Tibial artery (tissue), 4 donors: ENCODE measurements at regions not wholly inside any gene's neighbourhood (a gene's known extent, or its start where the extent isn't known, plus 50 kb on each side); places are given as distances from the start of the nearest gene placed in this dataset.

Experiments
- DNase-seq, 2 donors: peaks; one replicate each; pipeline ENCODE4 v3.0.0-alpha.2; 2019
- H3K27ac ChIP-seq, 2 donors: fragments of 200-600 bp; sonication (generic) in 1 of 2; 1 replicate in 1 of 2; 2 replicates in 1 of 2; pipeline ENCODE4 v1.5.1; 2018 to 2019; ENCODE audit warnings: mild to moderate bottlenecking in 1 of 2
- H3K27me3 ChIP-seq, 2 donors: fragments of 200-600 bp; sonication (generic) in 1 of 2; one replicate each; pipeline versions ENCODE4 v1.5.1 to v1.6.0; 2016 to 2019
- H3K36me3 ChIP-seq, 3 donors: fragments of 200-600 bp; sonication (generic) in 2 of 3; one replicate each; pipeline ENCODE4 v1.5.1; 2016 to 2019; ENCODE audit warnings: mild to moderate bottlenecking in 2 of 3
- H3K4me1 ChIP-seq, 4 donors: fragments of 200-600 bp; sonication (generic) in 2 of 4; 1 replicate in 3 of 4; 2 replicates in 1 of 4; pipeline ENCODE4 v1.5.1; 2016 to 2019
- H3K4me3 ChIP-seq, 2 donors: fragments of 200-600 bp; sonication (generic) in 1 of 2; 1 replicate in 1 of 2; 2 replicates in 1 of 2; pipeline ENCODE4 v1.5.1; 2018 to 2019; ENCODE audit warnings: mild to moderate bottlenecking in 2 of 2
- H3K9me3 ChIP-seq, 3 donors: fragments of 200-600 bp; sonication (generic) in 1 of 3; one replicate each; pipeline ENCODE4 v1.5.1; 2016 to 2019
- CTCF ChIP-seq, 2 experiments: fragments of 200-600 bp in 1 of 2; fragments of 450-650 bp in 1 of 2; IDR thresholded peaks; one replicate each; pipeline ENCODE4 v1.5.1; 2017 to 2019; ENCODE audit warnings: antibody characterized with exemption in 2 of 2, mild to moderate bottlenecking in 1 of 2, moderate library complexity in 1 of 2
- intact Hi-C: fragments of 100-400 bp; cut with DNase I; formaldehyde crosslinking; loops from one replicate; pipeline ENCODE4 v1.15.0; 2023; ENCODE audit warnings: low total_unique reads

GRCh38 chr6:103879800-103880199 is 979.9 kb downstream of the HACE1 start:
- no peak for TF ChIP-seq CTCF (IDR thresholded peaks at IDR 0.05)
- DNase-seq = no peak
- Histone ChIP-seq H3K27ac (no peak overlapping the region), H3K27me3 (no peaks in the 10 kb centered on the region), H3K4me1 (no peaks in the 10 kb centered on the region), H3K4me3 (no peak overlapping the region), H3K36me3 (no peaks in the 10 kb centered on the region), H3K9me3 (no peaks in the 10 kb centered on the region)
- intact Hi-C loops = no loop called here

GRCh38 chr6:103875221-103875620 is 984.5 kb downstream of the HACE1 start:
- intact Hi-C loops = no loop called here
- H3K36me3 ChIP-seq = no peaks in the 10 kb centered on the region

GRCh38 chr6:103874575-103874974 is 985.1 kb downstream of the HACE1 start:
- no peaks in the 10 kb centered on the region for H3K9me3 ChIP-seq
- H3K27me3 ChIP-seq = no peaks in the 10 kb centered on the region
- H3K4me1 ChIP-seq = no peaks in the 10 kb centered on the region
- no peaks in the 10 kb centered on the region for H3K36me3 ChIP-seq
- no peak overlapping the region for H3K4me3 ChIP-seq
- no peak for DNase-seq
- intact Hi-C loops = no loop called here
- no peak for TF ChIP-seq CTCF (IDR thresholded peaks at IDR 0.05)
- no peak overlapping the region for H3K27ac ChIP-seq

More at GRCh38 chr6:103875221-103875620, 984.5 kb downstream of the HACE1 start:
- no peak overlapping the region for H3K27ac ChIP-seq
- H3K9me3 ChIP-seq = no peaks in the 10 kb centered on the region
- H3K4me1 ChIP-seq = no peaks in the 10 kb centered on the region
- H3K27me3 ChIP-seq = no peaks in the 10 kb centered on the region
- no peak overlapping the region for H3K4me3 ChIP-seq
- no peak for TF ChIP-seq CTCF (IDR thresholded peaks at IDR 0.05)
- no peak for DNase-seq

- H3K27me3 ChIP-seq = no peaks in the 10 kb centered on the region
These were observed 987.0 kb downstream of the HACE1 start for GRCh38 chr6:103872678-103873077.

GRCh38 chr6:103872233-103872632 is 987.5 kb downstream of the HACE1 start:
- H3K4me3 ChIP-seq = no peak overlapping the region
- intact Hi-C loops = no loop called here
- no peaks in the 10 kb centered on the region for H3K27me3 ChIP-seq
- no peaks in the 10 kb centered on the region for H3K9me3 ChIP-seq
- H3K27ac ChIP-seq = no peak overlapping the region
- no peaks in the 10 kb centered on the region for H3K36me3 ChIP-seq
- no peak for TF ChIP-seq CTCF (IDR thresholded peaks at IDR 0.05)
- DNase-seq = no peak
- H3K4me1 ChIP-seq = no peaks in the 10 kb centered on the region

More at GRCh38 chr6:103872678-103873077, 987.0 kb downstream of the HACE1 start:
- no peaks in the 10 kb centered on the region for H3K9me3 ChIP-seq
- no peaks in the 10 kb centered on the region for H3K4me1 ChIP-seq
- intact Hi-C loops = no loop called here
- DNase-seq = no peak
- no peaks in the 10 kb centered on the region for H3K36me3 ChIP-seq
- no peak overlapping the region for H3K27ac ChIP-seq
- no peak overlapping the region for H3K4me3 ChIP-seq
- TF ChIP-seq CTCF (IDR thresholded peaks at IDR 0.05) = no peak

GRCh38 chr6:103870970-103871369 is 988.7 kb downstream of the HACE1 start:
- intact Hi-C loops = no loop called here
- Histone ChIP-seq H3K4me3 (no peak overlapping the region), H3K9me3 (no peaks in the 10 kb centered on the region), H3K27me3 (no peaks in the 10 kb centered on the region), H3K4me1 (no peaks in the 10 kb centered on the region), H3K36me3 (no peaks in the 10 kb centered on the region), H3K27ac (no peak overlapping the region)
- DNase-seq = no peak
- no peak for TF ChIP-seq CTCF (IDR thresholded peaks at IDR 0.05)
